ENCODE measurements at regions not wholly inside any gene's neighbourhood (a gene's known extent, or its start where the extent isn't known, plus 50 kb on each side); places are given as distances from the start of the nearest gene placed in this dataset.

- no peak for DNase-seq (ENCODE audit: low spot score)
These were observed 450.7 kb downstream of the FOXO1 start for GRCh38 chr13:40215747-40216146.

- no peak for DNase-seq (ENCODE audit: low spot score)
These were observed 448.8 kb downstream of the FOXO1 start for GRCh38 chr13:40217675-40218074.

- DNase-seq (ENCODE audit: low spot score) = no peak
These were observed 446.0 kb downstream of the FOXO1 start for GRCh38 chr13:40220299-40220935.

GRCh38 chr13:40221131-40221459 lies 445.3 kb downstream of the FOXO1 start:
- no peak for DNase-seq (ENCODE audit: low spot score)

DNA sequence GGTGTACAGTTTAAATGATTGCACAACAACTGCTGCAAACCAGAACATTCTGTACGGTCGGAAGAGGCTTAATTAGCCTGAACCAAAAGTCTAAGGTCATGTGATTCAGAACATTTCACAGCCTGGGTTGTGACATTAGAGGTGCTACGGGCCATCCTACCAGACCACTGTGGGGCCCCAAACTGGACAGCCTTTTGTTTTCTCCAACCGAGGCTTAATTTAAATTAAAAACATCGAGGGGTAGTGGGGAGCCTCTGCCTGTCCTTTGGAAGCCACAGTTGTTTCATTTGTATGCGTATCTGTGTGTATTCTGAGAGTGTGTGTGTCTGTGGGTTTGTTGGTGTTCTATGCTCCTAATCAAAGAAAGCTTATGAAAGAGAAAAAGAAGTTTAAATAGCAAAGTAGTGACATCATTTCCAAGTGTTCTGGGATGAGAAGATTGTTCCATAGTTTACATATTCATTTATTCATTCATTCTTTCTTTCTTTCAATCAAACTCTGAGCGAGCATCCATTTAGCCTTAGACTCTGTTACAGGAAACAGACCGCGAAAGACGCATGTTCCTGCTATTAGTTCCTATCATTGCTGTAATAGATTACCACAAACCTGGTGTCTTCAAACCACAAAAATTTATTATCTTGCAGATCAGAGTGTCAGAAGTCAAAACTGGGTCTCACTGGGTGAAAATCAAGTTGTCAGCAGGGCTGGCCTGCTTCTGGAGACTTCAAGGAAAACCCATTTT lies 444.8 kb downstream of the FOXO1 start:
- DNase-seq (ENCODE audit: low spot score) = no peak

DNA sequence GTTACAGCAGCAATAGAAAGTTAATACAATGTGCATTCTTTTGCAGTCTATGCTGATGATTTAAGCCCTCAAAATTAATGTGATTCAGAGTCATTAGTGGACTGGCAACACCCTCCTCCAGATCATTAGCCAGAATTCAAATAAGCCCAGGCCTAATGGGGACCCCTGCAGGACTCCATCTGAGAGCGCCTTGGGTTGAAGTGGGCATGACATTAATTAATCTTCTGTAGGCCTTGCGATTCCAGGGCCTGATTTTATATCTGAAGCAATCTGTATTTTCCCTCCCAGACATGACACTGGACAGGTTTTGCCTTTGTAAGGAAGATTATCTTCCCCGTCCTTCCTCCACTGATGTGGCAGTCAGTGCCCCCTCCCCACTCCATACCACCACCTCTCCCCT lies 442.9 kb downstream of the FOXO1 start:
- no peak for DNase-seq (ENCODE audit: low spot score)

DNA sequence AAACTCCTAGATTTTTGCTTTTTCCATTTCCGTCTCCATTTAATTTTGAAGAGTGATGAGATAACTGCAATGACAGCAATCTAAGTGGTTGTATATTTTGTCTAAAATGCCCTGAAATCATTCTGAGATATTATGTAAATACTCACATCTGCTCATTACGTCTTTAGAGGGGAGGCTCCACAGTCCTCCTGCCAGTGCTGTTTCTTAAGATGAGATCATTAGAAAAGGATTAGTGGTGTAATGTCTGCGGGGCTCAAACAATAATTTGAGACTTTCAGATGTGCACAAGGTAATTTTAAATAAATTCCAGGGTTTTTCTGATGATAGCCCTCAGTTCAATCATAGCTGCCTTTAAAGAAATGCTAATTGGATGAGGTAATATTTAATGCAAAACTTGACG lies 437.9 kb downstream of the FOXO1 start:
- DNase-seq (ENCODE audit: low spot score) = no peak

DNA sequence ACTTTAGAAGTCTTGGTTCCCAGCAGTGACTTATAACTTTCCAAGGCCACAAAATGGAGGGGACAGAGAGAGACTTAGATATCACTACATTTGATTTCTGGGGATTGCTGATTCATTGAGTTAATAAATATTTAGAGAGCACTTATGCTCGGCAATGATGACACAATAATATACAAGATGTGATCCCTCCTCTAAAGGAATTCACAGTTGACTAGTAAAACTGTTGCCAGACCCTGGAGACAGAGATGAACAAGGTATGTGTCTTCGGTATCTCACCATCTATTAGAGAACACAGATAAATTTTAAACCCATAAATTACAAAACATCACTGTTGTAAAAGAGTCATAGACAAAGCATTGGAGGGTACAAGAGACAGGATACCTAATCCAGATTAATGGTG lies 437.5 kb downstream of the FOXO1 start:
- no peak for DNase-seq (ENCODE audit: low spot score)

GRCh38 chr13:40230833-40231266 lies 435.6 kb downstream of the FOXO1 start:
- DNase-seq (ENCODE audit: low spot score) = no peak

DNA sequence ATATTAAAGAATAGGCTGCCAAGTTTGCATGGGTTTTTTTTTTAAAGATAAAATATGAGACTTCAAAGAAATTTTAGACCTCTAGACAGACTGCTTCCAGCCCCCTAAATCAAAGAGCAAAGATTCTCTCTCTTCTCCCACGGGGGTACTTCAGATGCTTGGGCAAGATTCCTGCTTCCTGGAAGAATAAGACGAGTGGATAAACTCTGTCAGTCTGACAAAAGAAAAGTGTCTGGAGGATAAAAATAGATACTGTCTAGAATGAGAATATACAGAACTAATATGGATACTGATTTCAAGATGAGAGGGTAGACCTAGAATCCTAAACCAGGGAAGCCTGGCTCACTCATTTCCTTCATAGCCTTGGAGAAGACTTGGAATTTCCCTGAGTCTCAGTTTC lies 435.1 kb downstream of the FOXO1 start:
- no peak for DNase-seq (ENCODE audit: low spot score)

DNA sequence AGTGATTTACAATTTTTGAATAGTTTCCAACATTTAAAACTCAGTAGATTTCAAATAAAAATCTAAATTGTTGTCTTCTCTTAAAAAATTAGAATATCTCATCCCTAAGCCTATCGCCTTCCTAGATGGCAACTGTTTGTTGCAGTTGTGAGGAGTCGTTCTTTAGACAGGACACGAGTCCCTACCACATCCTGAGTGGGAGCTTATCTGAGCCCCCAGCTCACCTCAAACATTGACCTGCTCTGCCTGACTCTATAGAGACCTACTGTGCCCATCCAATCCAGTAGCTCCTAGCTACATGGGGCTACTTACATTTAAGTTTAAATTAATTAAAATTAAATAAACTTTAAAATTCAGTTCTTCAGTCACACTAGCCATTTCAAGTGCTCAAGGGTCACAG lies 434.7 kb downstream of the FOXO1 start:
- DNase-seq (ENCODE audit: low spot score) = no peak

DNA sequence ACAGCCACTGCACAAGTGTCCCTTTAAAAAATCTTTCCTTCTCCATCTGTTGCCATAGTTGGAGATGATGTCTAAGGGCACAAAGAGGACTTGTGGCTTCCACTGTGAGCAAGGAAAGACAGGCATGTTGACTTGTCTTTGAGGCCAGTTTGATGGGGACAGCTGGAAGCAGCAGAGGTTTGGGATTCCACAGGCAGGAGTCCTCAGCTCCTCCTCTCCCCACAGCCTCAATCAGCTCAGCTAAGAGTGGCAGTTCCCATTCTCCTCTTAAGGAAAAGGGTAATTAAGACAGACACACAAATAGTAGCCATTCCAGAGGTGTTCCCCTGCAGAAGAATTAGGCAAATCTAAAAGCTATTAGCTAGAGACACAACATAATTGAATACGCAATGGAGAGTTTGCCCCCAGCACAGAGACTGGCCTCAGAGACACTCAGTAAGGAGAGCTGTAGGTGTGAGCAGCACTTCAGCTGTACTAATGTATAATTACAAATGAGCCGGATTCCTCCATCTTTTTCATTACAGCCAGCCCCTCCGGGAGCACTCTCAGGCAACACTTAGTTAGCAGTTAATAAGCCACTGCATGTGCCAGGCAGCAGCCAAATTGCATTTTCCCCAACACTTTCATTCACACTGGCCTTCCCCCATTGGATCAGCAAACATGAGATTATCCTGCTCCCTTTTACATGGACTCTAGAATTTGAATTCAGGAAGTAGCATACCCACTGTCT lies 434.0 kb downstream of the FOXO1 start:
- no peak for DNase-seq (ENCODE audit: low spot score)

DNA sequence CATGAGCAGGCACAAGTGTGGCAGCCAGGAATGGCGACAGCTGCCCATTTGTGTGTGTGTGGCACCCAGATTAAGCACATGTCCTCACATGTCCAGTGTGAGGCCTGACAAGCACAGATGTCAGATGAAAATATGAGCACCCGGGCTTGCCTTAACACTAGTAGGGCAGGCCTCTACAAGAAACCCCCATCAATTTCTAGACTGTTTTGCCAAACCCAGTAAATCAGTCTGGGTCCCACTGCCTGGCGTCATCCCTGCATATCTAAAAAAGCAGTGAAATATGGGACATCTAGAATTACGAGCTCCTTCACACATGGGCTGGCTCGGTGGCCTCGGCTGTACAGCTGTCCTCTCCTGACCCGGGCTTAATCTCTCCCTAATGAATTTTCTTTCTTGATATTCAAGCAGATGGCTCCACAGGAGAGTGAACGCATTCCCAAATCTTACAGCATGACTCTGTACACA lies 432.7 kb downstream of the FOXO1 start:
- DNase-seq (ENCODE audit: low spot score) = no peak

DNA sequence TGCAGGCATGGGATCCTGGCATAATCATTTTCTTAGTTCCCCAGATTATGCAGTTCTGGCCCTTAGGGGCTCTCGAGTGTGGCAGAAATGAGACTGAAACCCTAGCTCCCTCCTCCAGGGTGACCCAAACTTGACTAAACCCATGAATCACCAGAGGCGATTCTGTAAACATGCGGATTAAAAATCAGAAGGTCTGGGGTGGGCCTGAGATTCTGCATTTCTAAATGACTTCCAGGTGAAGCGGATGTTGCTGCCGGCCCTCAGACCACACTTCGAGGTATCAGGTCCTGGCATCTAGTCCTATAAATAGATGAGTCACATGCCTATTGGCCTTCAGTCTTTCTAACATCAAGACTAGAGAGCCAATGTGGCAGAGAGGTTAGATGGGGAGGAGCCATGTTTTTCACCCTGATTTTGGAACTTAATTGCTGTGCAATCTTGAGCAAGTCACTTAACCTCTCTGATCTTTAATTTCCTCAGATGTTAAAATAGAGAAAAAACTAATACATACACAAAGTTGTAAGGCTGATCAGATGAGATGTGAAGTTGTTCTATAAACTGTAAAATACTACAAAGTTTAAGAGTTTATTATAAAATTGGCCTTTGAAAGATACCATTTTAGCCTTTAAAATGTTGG lies 431.2 kb downstream of the FOXO1 start:
- no peak for DNase-seq (ENCODE audit: low spot score)

GRCh38 chr13:40236566-40237168 lies 429.8 kb downstream of the FOXO1 start:
- DNase-seq (ENCODE audit: low spot score) = no peak

- DNase-seq (ENCODE audit: low spot score) = no peak
These were observed 427.7 kb downstream of the FOXO1 start for GRCh38 chr13:40238761-40239160.

DNA sequence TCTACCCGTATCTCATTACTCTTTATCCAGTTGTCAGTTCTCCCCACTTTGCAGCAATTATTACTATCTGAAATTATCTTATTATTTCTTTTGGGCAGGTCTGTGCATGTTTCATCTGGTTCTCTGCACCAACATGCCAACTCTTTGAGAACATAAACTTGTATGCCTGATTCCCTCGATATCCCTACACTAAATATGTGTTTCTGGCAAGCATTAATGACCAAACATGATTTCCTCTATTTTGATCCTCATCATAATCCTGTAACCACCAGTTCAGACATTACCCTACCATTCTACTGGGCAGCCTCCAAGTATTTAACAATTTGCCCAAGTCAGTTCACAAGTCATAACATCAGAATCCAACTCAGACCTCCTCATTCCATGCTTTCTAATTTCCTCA lies 426.1 kb downstream of the FOXO1 start:
- DNase-seq (ENCODE audit: low spot score) = no peak

GRCh38 chr13:40241125-40241798 lies 425.2 kb downstream of the FOXO1 start:
- DNase-seq (ENCODE audit: low spot score) = no peak

DNA sequence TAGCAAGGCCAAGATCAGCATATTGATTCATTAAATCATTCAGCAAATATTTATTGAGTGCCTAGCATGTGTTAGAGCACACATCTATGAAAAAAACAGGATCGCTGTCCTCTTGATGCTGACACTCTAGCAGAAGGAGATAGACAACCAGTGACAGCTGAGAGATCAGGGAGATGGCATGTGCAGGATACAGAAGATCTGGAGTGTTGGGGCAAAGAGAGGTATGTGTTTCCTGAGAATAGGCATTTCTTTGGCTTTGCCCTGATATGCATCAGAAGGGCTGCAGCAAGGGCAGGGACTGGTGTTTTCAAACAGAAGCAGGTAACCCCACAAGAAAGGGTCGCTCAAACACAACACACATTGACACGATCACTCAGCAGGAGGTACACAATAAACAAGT lies 423.4 kb downstream of the FOXO1 start:
- no peak for DNase-seq (ENCODE audit: low spot score)

GRCh38 chr13:40243982-40244381 lies 422.5 kb downstream of the FOXO1 start:
- DNase-seq (ENCODE audit: low spot score) = no peak

GRCh38 chr13:40245567-40245966 lies 420.9 kb downstream of the FOXO1 start:
- no peak for DNase-seq (ENCODE audit: low spot score)
